Activated CD4-positive, alpha-beta memory T cell treated with anti-CD3 and anti-CD28 coated beads for 36 hours (primary cell): ENCODE measurements at regions not wholly inside any gene's neighbourhood (a gene's known extent, or its start where the extent isn't known, plus 50 kb on each side); places are given as distances from the start of the nearest gene placed in this dataset.
"Not testable (repeated sequence)": the region's sequence is repeated elsewhere in the genome, so short reads cannot be mapped to it uniquely, and the experiment has no call there.

ENCODE experiments used
- CTCF ChIA-PET: fragments of 350-600 bp; sonication (Branson Sonifier 250); formaldehyde crosslinking; loops from one replicate; lab custom pipeline; 2021; ENCODE audit warnings: antibody characterized with exemption, inconsistent platforms; lab: Charles Lee
- POLR2A ChIA-PET: fragments of 350-600 bp; sonication (Branson Sonifier 250); formaldehyde crosslinking; loops from one replicate; lab custom pipeline; 2021; ENCODE audit warnings: antibody characterized with exemption; lab: Charles Lee
- DNase-seq: peaks from one replicate; pipeline ENCODE4 v3.0.0-alpha.2; 2020
- H3K27ac Mint-ChIP-seq: one replicate; pipeline ENCODE4 v1.8.0; 2021; ENCODE audit warnings: mixed read lengths
- H3K27me3 Mint-ChIP-seq: one replicate; pipeline ENCODE4 v1.8.0; 2021; ENCODE audit warnings: mixed read lengths
- H3K36me3 Mint-ChIP-seq: one replicate; pipeline ENCODE4 v1.8.0; 2021; ENCODE audit warnings: mixed read lengths
- H3K4me1 Mint-ChIP-seq: one replicate; pipeline ENCODE4 v1.8.0; 2021; ENCODE audit warnings: low read depth, mixed read lengths
- H3K4me3 Mint-ChIP-seq: one replicate; pipeline ENCODE4 v1.8.0; 2021; ENCODE audit warnings: mild to moderate bottlenecking, mixed read lengths
- H3K9me3 Mint-ChIP-seq: one replicate; pipeline ENCODE4 v1.8.0; 2021; ENCODE audit warnings: mixed read lengths
- intact Hi-C: fragments of 100-400 bp; cut with micrococcal nuclease; formaldehyde crosslinking; loops from one replicate; pipeline ENCODE4 v1.15.1; 2023

DNA sequence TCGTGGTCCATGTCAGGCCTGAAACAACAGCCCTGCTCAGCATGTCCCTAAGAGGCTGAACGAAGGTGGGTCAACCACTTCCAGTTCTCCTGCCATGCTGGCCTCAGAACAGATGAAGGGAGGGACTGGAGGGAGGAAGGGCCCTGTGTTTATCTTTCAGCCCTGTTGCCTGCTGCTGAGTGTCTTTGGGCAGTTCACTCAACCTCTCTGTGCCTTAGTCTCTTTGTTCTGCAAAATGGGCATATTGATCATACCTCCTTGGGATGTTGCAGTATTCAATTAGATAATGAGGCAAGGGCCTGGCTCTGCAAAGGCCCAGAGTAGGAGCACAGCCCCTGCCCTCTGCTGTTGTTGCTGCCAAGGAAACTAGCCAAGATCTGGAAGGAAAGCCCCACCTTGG is 207.5 kb downstream of the MN1 start:
- Mint-ChIP-seq H3K9me3 (no peaks in the 10 kb centered on the region), H3K4me3 (no peak overlapping the region), H3K27me3 (no peaks in the 10 kb centered on the region), H3K4me1 (no peaks in the 10 kb centered on the region), H3K36me3 (no peaks in the 10 kb centered on the region), H3K27ac (no peak overlapping the region)
- POLR2A ChIA-PET = no interaction called here
- CTCF ChIA-PET = no interaction called here
- intact Hi-C loops = no loop called here
- no peak for DNase-seq

DNA sequence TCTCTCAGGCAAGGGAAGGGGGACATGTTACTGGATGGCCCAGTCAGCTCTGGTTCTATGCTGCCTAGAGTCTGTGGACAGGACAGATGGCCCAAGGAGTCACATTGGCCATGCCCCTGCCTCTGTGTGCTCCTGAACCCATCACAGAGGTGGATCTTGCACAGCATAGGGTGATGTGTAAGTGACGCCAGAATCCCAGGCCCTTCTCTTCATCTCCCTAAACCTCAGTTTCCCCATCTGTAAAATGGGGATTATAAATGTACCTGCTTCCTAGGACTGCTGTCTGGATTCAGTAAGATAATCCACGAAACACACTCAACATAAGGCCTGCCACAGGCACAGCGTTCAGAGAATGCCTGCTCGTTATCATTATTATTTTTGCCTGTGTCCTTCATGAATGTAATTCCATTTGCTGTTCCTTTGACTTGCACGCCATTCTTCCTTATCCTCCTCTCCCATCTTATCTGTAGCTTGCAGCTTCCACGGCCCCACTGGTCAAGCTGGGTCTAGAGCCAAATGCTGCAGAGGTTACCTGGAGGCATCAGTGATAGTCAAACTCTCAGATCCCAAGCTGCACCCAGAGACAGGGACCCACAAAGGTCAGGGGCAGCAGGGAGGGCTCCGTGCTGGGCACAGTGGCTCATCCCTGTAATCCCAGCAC is 207.0 kb downstream of the MN1 start:
- H3K27me3 Mint-ChIP-seq = no peaks in the 10 kb centered on the region
- no peaks in the 10 kb centered on the region for H3K36me3 Mint-ChIP-seq
- no peaks in the 10 kb centered on the region for H3K4me1 Mint-ChIP-seq
- intact Hi-C loops = no loop called here
- H3K27ac Mint-ChIP-seq = no peak overlapping the region
- no peak for DNase-seq
- CTCF ChIA-PET = no interaction called here
- POLR2A ChIA-PET = no interaction called here
- H3K9me3 Mint-ChIP-seq = no peaks in the 10 kb centered on the region
- H3K4me3 Mint-ChIP-seq = no peak overlapping the region

DNA sequence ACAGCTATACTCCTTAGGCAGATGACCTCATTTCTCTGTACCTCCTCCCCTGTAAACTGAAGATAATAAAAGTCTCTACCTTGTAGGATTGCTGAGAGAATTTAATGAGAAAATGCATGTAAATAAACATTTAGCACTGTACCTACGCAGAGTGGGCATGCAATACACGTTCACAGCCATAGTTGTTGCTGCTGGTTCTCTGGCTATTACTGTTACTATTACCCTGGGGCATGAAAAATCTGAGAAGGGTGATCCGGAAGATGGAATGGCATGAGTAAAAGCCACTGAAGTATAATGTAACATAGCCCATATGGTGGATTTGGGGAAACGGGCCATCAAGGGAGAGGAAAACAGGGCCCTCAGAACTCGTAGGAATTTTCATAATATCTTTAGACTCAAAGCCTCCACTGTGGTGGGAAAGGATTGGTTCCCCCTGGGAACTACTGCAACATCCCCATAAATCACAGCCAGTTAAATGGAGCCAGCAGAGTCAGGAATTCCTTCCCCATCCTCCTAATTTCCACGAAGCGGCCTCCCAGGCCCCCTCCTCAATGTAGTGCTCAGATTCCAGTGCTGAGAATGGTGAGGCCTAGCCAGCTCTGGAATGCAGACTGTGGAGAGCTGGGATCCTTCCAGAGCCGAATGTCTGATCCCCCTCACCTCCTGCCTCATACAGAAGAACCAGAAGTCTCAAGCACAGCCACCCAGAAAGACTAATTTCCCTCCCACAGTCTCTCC is 205.3 kb downstream of the MN1 start:
- no peak for DNase-seq
- Mint-ChIP-seq H3K4me3 (no peak overlapping the region), H3K27ac (no peak overlapping the region), H3K36me3 (no peaks in the 10 kb centered on the region), H3K4me1 (no peaks in the 10 kb centered on the region), H3K27me3 (no peaks in the 10 kb centered on the region), H3K9me3 (no peaks in the 10 kb centered on the region)
- intact Hi-C loops = no loop called here
- ChIA-PET CTCF (no interaction called here), POLR2A (no interaction called here)

DNA sequence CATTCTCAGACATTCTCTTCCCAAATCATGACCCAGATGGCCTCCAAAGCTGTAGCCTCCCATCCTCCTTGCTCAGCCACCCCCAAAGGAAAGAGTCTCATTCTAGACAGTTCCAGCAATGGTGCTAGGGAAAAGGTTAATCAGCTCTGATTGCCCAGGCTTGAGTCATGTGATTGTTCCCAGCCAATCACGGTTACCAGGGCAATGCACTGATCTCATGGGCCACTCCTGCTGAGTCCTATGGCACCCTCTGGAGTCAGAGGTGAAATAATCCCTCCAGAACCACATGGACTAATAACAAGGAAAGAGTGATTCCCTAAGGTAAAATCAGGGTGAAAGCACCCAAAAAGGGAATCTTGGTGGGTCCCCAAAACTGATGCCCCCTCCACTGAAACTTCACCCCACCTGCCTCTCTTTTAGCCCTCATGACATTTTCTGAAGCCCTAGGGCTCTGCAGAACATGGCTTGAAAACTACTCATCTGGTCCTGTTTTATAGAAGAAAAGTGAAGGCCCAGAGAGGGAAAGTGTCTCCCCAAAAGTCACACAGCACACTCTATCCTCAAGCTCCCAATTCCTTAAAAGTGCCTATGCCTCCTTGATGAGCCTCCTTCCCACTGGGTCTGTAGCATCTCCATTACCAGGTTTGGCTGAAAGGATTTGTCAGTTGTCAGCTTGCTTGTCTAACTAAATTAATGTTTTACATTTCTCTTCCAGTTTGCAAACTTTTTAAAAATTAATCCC is 203.7 kb downstream of the MN1 start:
- Mint-ChIP-seq H3K27ac (no peak overlapping the region), H3K36me3 (no peaks in the 10 kb centered on the region), H3K4me3 (no peak overlapping the region), H3K9me3 (no peaks in the 10 kb centered on the region), H3K4me1 (no peaks in the 10 kb centered on the region), H3K27me3 (no peaks in the 10 kb centered on the region)
- no peak for DNase-seq
- intact Hi-C loops = no loop called here
- ChIA-PET CTCF (no interaction called here), POLR2A (no interaction called here)

- intact Hi-C loops = no loop called here
- Mint-ChIP-seq H3K9me3 (no peaks in the 10 kb centered on the region), H3K4me1 (no peaks in the 10 kb centered on the region), H3K27me3 (peaks cover 2% of the 10 kb centered on the region), H3K4me3 (no peak overlapping the region), H3K36me3 (no peaks in the 10 kb centered on the region), H3K27ac (no peak overlapping the region)
- ChIA-PET POLR2A (no interaction called here), CTCF (no interaction called here)
- DNase-seq = no peak
These were observed 202.8 kb downstream of the MN1 start for GRCh38 chr22:27598792-27599191.

DNA sequence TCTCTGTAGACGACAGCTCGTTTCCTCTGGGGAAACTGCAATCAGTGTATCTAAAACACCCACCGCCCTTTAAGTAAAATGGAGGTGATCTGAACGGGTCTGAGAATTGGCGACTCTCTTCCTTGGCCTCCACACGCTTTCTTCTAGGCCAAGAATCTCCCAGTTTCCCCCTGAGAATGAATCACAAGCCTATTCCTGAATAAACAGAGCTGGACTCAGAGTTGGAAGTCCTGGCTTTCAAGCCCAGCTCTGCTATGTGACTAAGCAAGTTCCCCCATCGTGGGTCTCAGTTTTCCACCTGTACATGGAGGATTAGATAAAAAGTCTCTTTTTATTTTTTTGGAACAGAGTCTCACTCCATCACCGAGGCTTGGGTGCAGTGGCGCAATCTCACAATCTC is 200.4 kb downstream of the MN1 start:
- intact Hi-C loops = no loop called here
- POLR2A ChIA-PET = no interaction called here
- Mint-ChIP-seq H3K27ac (no peak overlapping the region), H3K9me3 (no peaks in the 10 kb centered on the region), H3K4me3 (no peak overlapping the region), H3K4me1 (no peaks in the 10 kb centered on the region), H3K36me3 (no peaks in the 10 kb centered on the region), H3K27me3 (peaks cover 3% of the 10 kb centered on the region)
- DNase-seq = no peak
- CTCF ChIA-PET = no interaction called here

DNA sequence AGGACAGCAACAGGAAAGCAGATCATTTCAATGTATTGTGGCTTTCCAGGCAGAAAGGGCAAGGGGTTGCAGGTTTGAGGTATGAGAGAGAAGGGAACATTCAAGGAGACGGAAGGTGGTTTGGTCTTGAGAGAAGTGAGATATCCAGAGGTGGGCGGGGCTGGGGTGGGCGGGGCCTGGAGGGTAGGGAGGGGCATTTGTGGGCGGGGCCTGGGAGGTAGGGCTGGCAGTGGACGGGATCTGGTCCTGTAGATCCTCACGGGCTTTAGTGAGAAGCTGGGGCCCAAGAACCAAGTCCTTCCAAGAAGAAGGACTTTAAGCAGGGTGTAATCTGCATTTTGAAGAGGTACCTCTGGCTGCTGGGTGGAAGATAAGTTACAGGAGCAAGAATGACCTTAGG is 199.2 kb downstream of the MN1 start:
- Mint-ChIP-seq H3K27ac (no peak overlapping the region), H3K9me3 (no peaks in the 10 kb centered on the region)
- intact Hi-C loops = no loop called here

GRCh38 chr22:27603111-27603799 is 198.3 kb downstream of the MN1 start:
- H3K27me3 Mint-ChIP-seq = peaks cover 3% of the 10 kb centered on the region
- no peaks in the 10 kb centered on the region for H3K36me3 Mint-ChIP-seq

More for the DNA sequence above, 199.2 kb downstream of the MN1 start:
- H3K36me3 Mint-ChIP-seq = no peaks in the 10 kb centered on the region
- POLR2A ChIA-PET = no interaction called here
- no peak for DNase-seq
- no peak overlapping the region for H3K4me3 Mint-ChIP-seq
- no peaks in the 10 kb centered on the region for H3K4me1 Mint-ChIP-seq
- H3K27me3 Mint-ChIP-seq = peaks cover 3% of the 10 kb centered on the region
- CTCF ChIA-PET = no interaction called here

DNA sequence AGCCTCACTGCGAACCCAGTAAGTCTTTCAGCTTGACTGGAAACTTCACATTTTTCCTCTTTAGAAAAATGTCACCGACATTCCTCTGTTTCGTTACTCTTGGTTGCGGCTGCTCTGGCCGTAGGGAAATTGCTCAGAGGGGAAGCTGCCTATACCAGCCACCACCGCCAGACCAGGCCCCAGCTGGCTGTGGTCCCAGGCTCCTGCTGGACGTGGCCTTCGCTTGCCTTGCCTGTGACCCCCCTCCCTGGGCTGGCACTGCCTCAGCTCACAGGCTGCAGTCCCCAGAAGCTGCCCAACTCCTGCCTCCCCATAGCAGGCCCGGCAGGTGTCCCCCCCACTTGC is 197.8 kb downstream of the MN1 start:
- Mint-ChIP-seq H3K4me3 (no peak overlapping the region), H3K4me1 (no peaks in the 10 kb centered on the region), H3K9me3 (no peaks in the 10 kb centered on the region), H3K27ac (no peak overlapping the region), H3K36me3 (no peaks in the 10 kb centered on the region), H3K27me3 (peaks cover 3% of the 10 kb centered on the region)
- intact Hi-C loops = no loop called here
- CTCF ChIA-PET = no interaction called here
- POLR2A ChIA-PET = no interaction called here
- DNase-seq = no peak

More at GRCh38 chr22:27603111-27603799, 198.3 kb downstream of the MN1 start:
- Mint-ChIP-seq H3K4me3 (no peak overlapping the region), H3K9me3 (no peaks in the 10 kb centered on the region), H3K27ac (no peak overlapping the region), H3K4me1 (no peaks in the 10 kb centered on the region)
- intact Hi-C loops = no loop called here
- POLR2A ChIA-PET = no interaction called here
- CTCF ChIA-PET = no interaction called here
- DNase-seq = no peak

DNA sequence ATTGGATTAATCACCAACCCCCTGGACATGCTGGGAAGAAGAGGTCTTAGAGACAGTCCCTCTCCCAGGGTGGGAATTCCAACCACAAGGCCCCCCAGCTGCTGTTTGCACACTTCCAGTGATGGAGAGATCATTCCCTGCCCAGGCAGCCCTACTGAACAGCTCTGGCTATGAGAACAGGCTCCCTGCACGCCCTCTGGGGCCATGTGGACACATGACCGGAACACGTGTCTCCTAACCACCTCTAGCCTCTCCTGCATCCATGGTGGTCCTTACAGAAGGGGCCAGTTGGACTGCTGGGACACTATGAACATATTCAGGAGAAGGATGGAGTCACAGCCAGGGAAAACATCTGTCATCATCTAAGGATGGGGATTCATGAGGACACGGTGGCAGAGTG is 196.2 kb downstream of the MN1 start:
- Mint-ChIP-seq H3K4me1 (no peaks in the 10 kb centered on the region), H3K36me3 (no peaks in the 10 kb centered on the region), H3K4me3 (no peak overlapping the region), H3K9me3 (no peaks in the 10 kb centered on the region), H3K27ac (no peak overlapping the region), H3K27me3 (peaks cover 3% of the 10 kb centered on the region)
- ChIA-PET POLR2A (no interaction called here), CTCF (no interaction called here)
- intact Hi-C loops = no loop called here
- DNase-seq = no peak

GRCh38 chr22:27607750-27608149 is 193.8 kb downstream of the MN1 start:
- H3K9me3 Mint-ChIP-seq, H3K36me3 Mint-ChIP-seq, H3K27me3 Mint-ChIP-seq, H3K4me3 Mint-ChIP-seq, intact Hi-C loops, DNase-seq, H3K27ac Mint-ChIP-seq, CTCF ChIA-PET, H3K4me1 Mint-ChIP-seq, POLR2A ChIA-PET: not testable (repeated sequence)

- H3K9me3 Mint-ChIP-seq = no peaks in the 10 kb centered on the region
- H3K36me3 Mint-ChIP-seq = no peaks in the 10 kb centered on the region
- no peak for DNase-seq
- no peak overlapping the region for H3K27ac Mint-ChIP-seq
- intact Hi-C loops = no loop called here
- peaks cover 14% of the 10 kb centered on the region for H3K27me3 Mint-ChIP-seq
- H3K4me3 Mint-ChIP-seq = no peak overlapping the region
- H3K4me1 Mint-ChIP-seq = no peaks in the 10 kb centered on the region
- POLR2A ChIA-PET = no interaction called here
- CTCF ChIA-PET = no interaction called here
These were observed 192.1 kb downstream of the MN1 start for GRCh38 chr22:27609451-27609888.
